B cell (primary cell): ENCODE measurements at regions not wholly inside any gene's neighbourhood (a gene's known extent, or its start where the extent isn't known, plus 50 kb on each side); places are given as distances from the start of the nearest gene placed in this dataset.

ENCODE experiments used
- ATAC-seq: fragments of 200-7000 bp; cut with Tn5 transposase; one replicate; pipeline ENCODE4 v1.10.0; 2021; ENCODE audit warnings: low read depth, mild to moderate bottlenecking, moderate number of reproducible peaks, moderate library complexity
- CTCF ChIA-PET: fragments of 350-600 bp; sonication (Branson Sonifier 250); formaldehyde crosslinking; loops from one replicate; lab custom pipeline; 2021; ENCODE audit warnings: antibody characterized with exemption, inconsistent platforms; lab: Charles Lee
- POLR2A ChIA-PET: fragments of 350-600 bp; sonication (Branson Sonifier 250); formaldehyde crosslinking; loops from one replicate; lab custom pipeline; 2021; ENCODE audit warnings: antibody characterized with exemption; lab: Charles Lee
- DNase-seq: peaks from one replicate; pipeline ENCODE4 v3.0.0; 2013
- H2AFZ ChIP-seq: 2 replicates; pipeline ENCODE4 v1.6.1; 2012; ENCODE audit warnings: mild to moderate bottlenecking, low read depth, low read length; ENCODE audit not compliant: insufficient read depth, poor library complexity, severe bottlenecking
- H3K27ac ChIP-seq, 2 donors: 1 replicate in 1 of 2; 2 replicates in 1 of 2; pipeline ENCODE4 v1.5.1; 2012 to 2013; ENCODE audit warnings: low read length in 2 of 2, mild to moderate bottlenecking in 2 of 2, moderate library complexity in 1 of 2
- H3K27me3 ChIP-seq, 4 experiments: fragments of 200-600 bp in 1 of 4; sonication (generic) in 1 of 4; replicated peaks in 1 of 4; 1 replicate in 2 of 4; 2 replicates in 2 of 4; pipeline versions ENCODE4 v1.6.1 to v1.7.0; 2013 to 2016; ENCODE audit warnings: low read length in 3 of 4, mild to moderate bottlenecking in 2 of 4, mixed read lengths in 1 of 4, moderate library complexity in 1 of 4; ENCODE audit not compliant: insufficient read depth in 4 of 4, control insufficient read depth in 3 of 4; ENCODE audit errors: control extremely low read depth in 1 of 4
- H3K36me3 ChIP-seq, 2 experiments: replicated peaks in 1 of 2; 1 replicate in 1 of 2; 2 replicates in 1 of 2; pipeline versions ENCODE4 v1.6.1 to v1.7.1; 2013; ENCODE audit warnings: low read length in 1 of 2; ENCODE audit not compliant: insufficient read depth in 2 of 2, control insufficient read depth in 1 of 2; ENCODE audit errors: control extremely low read depth in 1 of 2, extremely low read depth in 1 of 2
- H3K4me1 ChIP-seq, 2 donors: fragments of 200-600 bp in 1 of 2; sonication (generic) in 1 of 2; 1 replicate in 1 of 2; 2 replicates in 1 of 2; pipeline versions ENCODE4 v1.5.1 to v1.6.1; 2013 to 2017; ENCODE audit warnings: low read length in 2 of 2; ENCODE audit not compliant: control insufficient read depth in 2 of 2, insufficient read depth in 2 of 2
- H3K4me2 ChIP-seq: replicated peaks from 2 replicates; pipeline ENCODE3; 2012; ENCODE audit warnings: mild to moderate bottlenecking, low read depth, low read length; ENCODE audit not compliant: poor library complexity, severe bottlenecking
- H3K4me3 ChIP-seq, 5 experiments: fragments of 200-600 bp in 1 of 5; sonication (generic) in 1 of 5; 1 replicate in 3 of 5; 2 replicates in 2 of 5; pipeline versions ENCODE4 v1.5.1 to v1.7.0; 2011 to 2016; ENCODE audit warnings: low read length in 4 of 5, mild to moderate bottlenecking in 4 of 5, low read depth in 2 of 5, control low read depth in 1 of 5, moderate library complexity in 1 of 5; ENCODE audit not compliant: insufficient read depth in 1 of 5; ENCODE audit errors: control extremely low read depth in 1 of 5, extremely low read depth in 1 of 5
- H3K79me2 ChIP-seq: fragments of 200-600 bp; sonication (generic); one replicate; pipeline ENCODE4 v1.6.0; 2016; ENCODE audit warnings: low read length; ENCODE audit not compliant: control insufficient read depth, insufficient read depth
- H3K9ac ChIP-seq: fragments of 200-600 bp; sonication (generic); 2 replicates; pipeline ENCODE4 v1.6.1; 2017; ENCODE audit warnings: mild to moderate bottlenecking, low read length, moderate library complexity
- H3K9me3 ChIP-seq, 3 donors: one replicate each; pipeline versions ENCODE4 v1.6.1 to v1.7.1; 2013; ENCODE audit warnings: low read length in 2 of 3; ENCODE audit not compliant: control insufficient read depth in 2 of 3, insufficient read depth in 1 of 3; ENCODE audit errors: control extremely low read depth in 1 of 3
- H4K20me1 ChIP-seq: 2 replicates; pipeline ENCODE4 v1.6.0; 2012; ENCODE audit warnings: mild to moderate bottlenecking, low read length; ENCODE audit not compliant: insufficient read depth, control insufficient read depth, poor library complexity, severe bottlenecking
- H3K27ac Mint-ChIP-seq: one replicate; pipeline ENCODE4 v1.8.0; 2021; ENCODE audit warnings: mixed read lengths
- H3K27me3 Mint-ChIP-seq: one replicate; pipeline ENCODE4 v1.8.0; 2021; ENCODE audit warnings: mixed read lengths
- H3K4me1 Mint-ChIP-seq: one replicate; pipeline ENCODE4 v1.8.0; 2021; ENCODE audit warnings: mixed read lengths
- H3K4me3 Mint-ChIP-seq: one replicate; pipeline ENCODE4 v1.8.0; 2021; ENCODE audit warnings: mixed read lengths
- H3K9me3 Mint-ChIP-seq: one replicate; pipeline ENCODE4 v1.8.0; 2022; ENCODE audit warnings: mixed read lengths; ENCODE audit not compliant: insufficient read depth
- CTCF ChIP-seq: fragments of 200-600 bp; IDR thresholded peaks from one replicate; pipeline ENCODE4 v1.8.0; 2022; ENCODE audit warnings: antibody characterized with exemption, mild to moderate bottlenecking
- EZH2 ChIP-seq: IDR thresholded peaks from 2 replicates; pipeline ENCODE4 v1.6.1; 2012; ENCODE audit warnings: borderline replicate concordance, low read depth, mild to moderate bottlenecking, moderate library complexity, low read length; ENCODE audit not compliant: insufficient read depth, poor library complexity, severe bottlenecking
- WGBS: methylation state at CpG from one replicate; pipeline ENCODE4 v1.1.5; 2013; ENCODE audit warnings: missing lambda C conversion rate; ENCODE audit not compliant: insufficient coverage; 5-methylcytosine and 5-hydroxymethylcytosine counted together
- intact Hi-C: fragments of 100-400 bp; cut with micrococcal nuclease; formaldehyde crosslinking; loops from one replicate; pipeline ENCODE4 v1.10.0; 2022

DNA sequence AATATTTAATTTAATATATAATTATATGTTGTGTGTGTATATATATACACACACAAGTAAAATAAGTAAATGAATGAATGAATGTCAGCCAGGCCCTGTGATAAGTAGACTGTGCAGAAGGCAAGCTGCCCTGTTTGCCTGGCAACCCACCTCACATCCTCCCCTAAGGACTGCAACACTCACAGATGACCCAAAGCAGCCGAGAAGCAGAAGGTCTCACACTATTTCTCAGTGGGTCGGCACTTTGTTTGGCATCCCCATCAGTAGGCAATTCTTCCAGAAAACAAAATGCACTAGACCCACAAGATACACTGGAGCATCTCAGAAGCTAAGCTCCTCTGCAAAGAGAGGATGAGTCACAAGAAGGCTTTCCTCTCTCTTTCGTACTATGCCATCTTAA lies 152.1 kb upstream of the GRAMD2B start:
- Histone ChIP-seq H4K20me1 (no peaks in the 10 kb centered on the region), H3K4me3 (no peak overlapping the region), H3K9me3 (peaks cover 0 to 3% (median 0%) of the 10 kb centered on the region in 3 donors), H3K27ac (no peak overlapping the region), H3K79me2 (no peaks in the 10 kb centered on the region), H3K4me1 (no peaks in the 10 kb centered on the region), H3K4me2 (no peak overlapping the region), H3K9ac (no peak overlapping the region), H2AFZ (no peak overlapping the region), H3K36me3 (no peaks in the 10 kb centered on the region), H3K27me3 (no peaks in the 10 kb centered on the region)
- Mint-ChIP-seq H3K9me3 (no peaks in the 10 kb centered on the region), H3K27me3 (peaks cover 3% of the 10 kb centered on the region), H3K27ac (no peak overlapping the region), H3K4me3 (no peak overlapping the region), H3K4me1 (no peaks in the 10 kb centered on the region)
- intact Hi-C loops, result no loop called here
- no peak for DNase-seq
- TF ChIP-seq CTCF (no peak), EZH2 (no peak)
- POLR2A ChIA-PET, result no interaction called here
- CTCF ChIA-PET, result no interaction called here
- no peak for ATAC-seq
- 100% methylated on average over 2 of the region's 3 CpGs for WGBS

DNA sequence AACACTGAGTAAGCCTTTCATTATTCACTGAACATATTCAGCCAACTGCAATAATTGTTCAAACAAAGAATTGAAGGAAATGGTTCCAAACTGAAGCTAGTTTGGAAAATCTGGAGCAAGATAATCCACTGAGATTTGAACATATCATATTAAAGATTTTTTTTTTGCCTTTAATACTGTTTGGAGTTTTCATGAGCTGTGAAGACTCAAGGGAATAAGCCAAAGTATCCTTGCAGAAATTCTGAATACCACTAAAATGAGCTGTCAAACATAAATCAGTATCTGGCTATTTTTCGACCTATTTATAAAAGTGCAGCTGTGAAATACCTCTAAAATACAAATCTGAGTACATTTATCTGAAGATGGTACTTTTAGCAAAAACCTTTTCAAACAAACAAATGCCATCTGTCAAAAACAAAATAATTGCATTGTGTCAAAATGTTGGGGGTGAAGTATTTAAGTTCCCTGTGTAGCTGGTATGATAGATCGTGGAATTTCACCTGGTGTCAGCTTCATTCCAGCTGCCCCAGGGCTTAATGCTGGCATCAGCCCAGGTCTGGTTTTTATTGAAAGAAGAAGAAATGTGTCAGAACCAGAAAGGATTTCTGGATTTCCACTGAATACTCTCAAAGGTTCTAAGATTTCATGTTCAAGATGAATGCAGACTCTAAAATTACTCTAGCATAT lies 149.0 kb upstream of the GRAMD2B start:
- DNase-seq, result no peak
- Histone ChIP-seq H3K27ac (no peak overlapping the region), H3K4me2 (no peak overlapping the region), H3K79me2 (no peaks in the 10 kb centered on the region), H2AFZ (no peak overlapping the region), H3K9ac (no peak overlapping the region), H3K27me3 (no peaks in the 10 kb centered on the region), H3K4me3 (no peak overlapping the region), H3K9me3 (peaks cover 0 to 3% (median 0%) of the 10 kb centered on the region in 3 donors), H3K36me3 (no peaks in the 10 kb centered on the region), H4K20me1 (no peaks in the 10 kb centered on the region), H3K4me1 (no peaks in the 10 kb centered on the region)
- TF ChIP-seq EZH2 (no peak), CTCF (no peak)
- intact Hi-C loops, result no loop called here
- WGBS, result 100% methylated on average over 1 of the region's 2 CpGs
- H3K27ac Mint-ChIP-seq, result no peak overlapping the region
- no peaks in the 10 kb centered on the region for H3K4me1 Mint-ChIP-seq
- no peak overlapping the region for H3K4me3 Mint-ChIP-seq
- ChIA-PET CTCF (no interaction called here), POLR2A (no interaction called here)
- no peaks in the 10 kb centered on the region for H3K9me3 Mint-ChIP-seq
- peaks cover 3% of the 10 kb centered on the region for H3K27me3 Mint-ChIP-seq
- no peak for ATAC-seq
